Vagina (tissue), 2 donors: ENCODE measurements at regions not wholly inside any gene's neighbourhood (a gene's known extent, or its start where the extent isn't known, plus 50 kb on each side); places are given as distances from the start of the nearest gene placed in this dataset.
A peak's percentile ranks its signal among the peaks of the same experiment; 100 is the strongest.

Source experiments
- DNase-seq, 2 donors: peaks; one replicate each; pipeline ENCODE4 v3.0.0-alpha.2; 2017; ENCODE audit errors: extremely low spot score in 2 of 2
- H3K27ac ChIP-seq: fragments of 200-600 bp; sonication (generic); one replicate; pipeline ENCODE4 v1.5.1; 2019
- H3K27me3 ChIP-seq: fragments of 200-600 bp; sonication (generic); one replicate; pipeline ENCODE4 v1.5.1; 2019
- H3K36me3 ChIP-seq, 2 donors: fragments of 200-600 bp; sonication (generic); one replicate each; pipeline ENCODE4 v1.5.1; 2017 to 2019
- H3K4me1 ChIP-seq: fragments of 200-600 bp; sonication (generic); one replicate; pipeline ENCODE4 v1.5.1; 2019
- H3K4me3 ChIP-seq, 2 donors: fragments of 200-600 bp; sonication (generic); 1 replicate in 1 of 2; 2 replicates in 1 of 2; pipeline ENCODE4 v1.5.1; 2016 to 2019
- H3K9me3 ChIP-seq: fragments of 200-600 bp; sonication (generic); one replicate; pipeline ENCODE4 v1.5.1; 2019
- CTCF ChIP-seq, 3 experiments: fragments of 450-650 bp in 2 of 3; fragments of 200-600 bp in 1 of 3; sonication (generic) in 1 of 3; IDR thresholded peaks; one replicate each; pipeline ENCODE4 v1.5.1; 2017 to 2019; ENCODE audit warnings: antibody characterized with exemption in 3 of 3, mild to moderate bottlenecking in 2 of 3, moderate library complexity in 2 of 3
- POLR2A ChIP-seq, 2 donors: fragments of 450-650 bp; IDR thresholded peaks; one replicate each; pipeline ENCODE4 v1.6.1; 2017; ENCODE audit warnings: antibody characterized with exemption in 2 of 2, mild to moderate bottlenecking in 2 of 2, moderate library complexity in 2 of 2
- POLR2AphosphoS5 ChIP-seq, 2 donors: sonication (generic); formaldehyde crosslinking; IDR thresholded peaks; one replicate each; pipeline ENCODE4 v1.9.0; 2017; ENCODE audit warnings: antibody characterized with exemption in 2 of 2, mild to moderate bottlenecking in 2 of 2, low read depth in 1 of 2; ENCODE audit not compliant: insufficient read depth in 1 of 2
- intact Hi-C: fragments of 100-400 bp; cut with DNase I; formaldehyde crosslinking; loops from one replicate; pipeline ENCODE4 v1.15.1; 2023

- no peaks in the 10 kb centered on the region for H3K9me3 ChIP-seq
- H3K36me3 ChIP-seq, result no peaks in the 10 kb centered on the region
- peaks cover 11% of the 10 kb centered on the region for H3K4me1 ChIP-seq
- no peaks in the 10 kb centered on the region for H3K27me3 ChIP-seq
- intact Hi-C loops, result no loop called here
- TF ChIP-seq POLR2AphosphoS5 (IDR thresholded peaks at IDR 0.05; ENCODE audit: insufficient read depth in 1 of 2, low read depth in 1 of 2) (peak in 1 of 2 donors; percentile 51), CTCF (IDR thresholded peaks at IDR 0.05) (no peak), POLR2A (IDR thresholded peaks at IDR 0.05) (no peak)
- no peak overlapping the region for H3K27ac ChIP-seq
- no peak overlapping the region for H3K4me3 ChIP-seq
- DNase-seq, result no peak
These were observed 397.1 kb downstream of the DMAC1 start for GRCh38 chr9:7402334-7403027.

- Histone ChIP-seq H3K4me3 (no peak overlapping the region), H3K4me1 (peaks cover 11% of the 10 kb centered on the region), H3K9me3 (no peaks in the 10 kb centered on the region), H3K27me3 (no peaks in the 10 kb centered on the region), H3K36me3 (no peaks in the 10 kb centered on the region), H3K27ac (no peak overlapping the region)
- TF ChIP-seq POLR2A (IDR thresholded peaks at IDR 0.05) (no peak), POLR2AphosphoS5 (IDR thresholded peaks at IDR 0.05; ENCODE audit: insufficient read depth in 1 of 2, low read depth in 1 of 2) (no peak), CTCF (IDR thresholded peaks at IDR 0.05) (no peak)
- no peak for DNase-seq
- intact Hi-C loops, result no loop called here
These were observed 398.5 kb downstream of the DMAC1 start for GRCh38 chr9:7401116-7401515.

- H3K4me3 ChIP-seq, result no peak overlapping the region
- no peak for TF ChIP-seq POLR2A (IDR thresholded peaks at IDR 0.05)
- TF ChIP-seq CTCF (IDR thresholded peaks at IDR 0.05), result no peak
- TF ChIP-seq POLR2AphosphoS5 (IDR thresholded peaks at IDR 0.05; ENCODE audit: insufficient read depth in 1 of 2, low read depth in 1 of 2), result no peak
- intact Hi-C loops, result no loop called here
- DNase-seq, result no peak
- no peak overlapping the region for H3K27ac ChIP-seq
- H3K9me3 ChIP-seq, result no peaks in the 10 kb centered on the region
- H3K4me1 ChIP-seq, result no peaks in the 10 kb centered on the region
- no peaks in the 10 kb centered on the region for H3K27me3 ChIP-seq
- H3K36me3 ChIP-seq, result no peaks in the 10 kb centered on the region
These were observed 405.4 kb downstream of the DMAC1 start for GRCh38 chr9:7394002-7394774.

- no peaks in the 10 kb centered on the region for H3K27me3 ChIP-seq
- TF ChIP-seq POLR2A (IDR thresholded peaks at IDR 0.05), result no peak
- no peak for TF ChIP-seq POLR2AphosphoS5 (IDR thresholded peaks at IDR 0.05; ENCODE audit: insufficient read depth in 1 of 2, low read depth in 1 of 2)
- TF ChIP-seq CTCF (IDR thresholded peaks at IDR 0.05), result no peak
- H3K4me1 ChIP-seq, result no peaks in the 10 kb centered on the region
- DNase-seq, result no peak
- H3K4me3 ChIP-seq, result no peak overlapping the region
- no peaks in the 10 kb centered on the region for H3K36me3 ChIP-seq
- intact Hi-C loops, result no loop called here
- H3K27ac ChIP-seq, result no peak overlapping the region
- H3K9me3 ChIP-seq, result no peaks in the 10 kb centered on the region
These were observed 407.4 kb downstream of the DMAC1 start for GRCh38 chr9:7392148-7392547.

GRCh38 chr9:7388755-7389154 lies 410.8 kb downstream of the DMAC1 start:
- no peaks in the 10 kb centered on the region for H3K36me3 ChIP-seq
- H3K4me3 ChIP-seq, result no peak overlapping the region
- no peak for DNase-seq
- intact Hi-C loops, result no loop called here
- H3K4me1 ChIP-seq, result no peaks in the 10 kb centered on the region
- TF ChIP-seq POLR2A (IDR thresholded peaks at IDR 0.05) (no peak), CTCF (IDR thresholded peaks at IDR 0.05) (no peak), POLR2AphosphoS5 (IDR thresholded peaks at IDR 0.05; ENCODE audit: insufficient read depth in 1 of 2, low read depth in 1 of 2) (no peak)
- H3K9me3 ChIP-seq, result no peaks in the 10 kb centered on the region
- H3K27me3 ChIP-seq, result no peaks in the 10 kb centered on the region
- no peak overlapping the region for H3K27ac ChIP-seq
